OCI-M1 (cell line): ENCODE measurements at regions not wholly inside any gene's neighbourhood (a gene's known extent, or its start where the extent isn't known, plus 50 kb on each side); places are given as distances from the start of the nearest gene placed in this dataset.
"Not testable (repeated sequence)": the region's sequence is repeated elsewhere in the genome, so short reads cannot be mapped to it uniquely, and the experiment has no call there.

Experiments used
- DNase-seq: peaks from one replicate; lab custom pipeline; 2025; lab: John Stamatoyannopoulos, UW

DNA sequence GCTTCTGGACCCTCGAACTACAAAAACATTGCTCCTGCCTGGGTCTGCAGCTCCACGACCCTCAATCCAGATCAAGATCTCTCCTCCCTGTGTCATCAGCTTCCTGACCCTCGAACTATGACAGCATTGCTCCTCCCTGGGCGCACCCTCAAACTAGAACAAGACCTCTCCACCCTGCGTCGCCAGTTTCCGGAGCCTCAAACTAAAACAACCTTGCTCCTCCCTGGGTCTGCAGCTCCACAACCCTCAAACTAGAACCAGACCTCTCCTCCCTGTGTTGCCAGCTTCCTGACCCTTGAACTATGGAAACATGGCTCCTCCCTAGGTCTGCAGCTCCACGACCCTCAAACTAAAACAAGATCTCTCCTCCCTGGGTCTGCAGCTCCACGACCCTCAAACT, 339.7 kb upstream of the SULF2 start:
- no peak for DNase-seq

DNA sequence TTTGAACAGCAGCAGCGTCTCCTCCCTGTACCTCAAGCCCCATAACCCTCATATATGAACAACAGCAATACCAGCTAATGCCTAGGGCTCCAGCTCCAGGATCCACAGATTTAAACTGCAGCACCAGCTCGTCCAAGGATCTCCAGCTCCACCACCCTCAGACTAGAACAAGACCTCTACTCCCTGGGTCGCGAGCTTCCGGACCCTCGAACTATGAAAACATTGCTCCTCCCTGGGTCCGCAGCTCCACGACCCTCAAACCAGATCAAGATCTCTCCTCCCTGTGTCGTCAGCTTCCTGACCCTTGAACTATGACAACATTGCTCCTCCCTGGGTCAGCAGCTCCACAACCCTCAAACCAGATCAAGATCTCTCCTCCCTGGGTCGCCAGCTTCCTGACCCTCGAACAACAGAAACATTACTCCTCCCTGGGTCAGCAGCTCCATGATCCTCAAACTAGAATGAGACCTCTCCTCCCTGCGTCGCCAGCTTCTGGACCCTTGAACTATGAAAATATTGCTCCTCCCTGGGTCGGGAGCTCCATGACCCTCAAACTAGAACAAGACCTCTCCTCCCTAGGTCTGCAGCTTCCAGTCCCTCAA, 339.0 kb upstream of the SULF2 start:
- no peak for DNase-seq

DNA sequence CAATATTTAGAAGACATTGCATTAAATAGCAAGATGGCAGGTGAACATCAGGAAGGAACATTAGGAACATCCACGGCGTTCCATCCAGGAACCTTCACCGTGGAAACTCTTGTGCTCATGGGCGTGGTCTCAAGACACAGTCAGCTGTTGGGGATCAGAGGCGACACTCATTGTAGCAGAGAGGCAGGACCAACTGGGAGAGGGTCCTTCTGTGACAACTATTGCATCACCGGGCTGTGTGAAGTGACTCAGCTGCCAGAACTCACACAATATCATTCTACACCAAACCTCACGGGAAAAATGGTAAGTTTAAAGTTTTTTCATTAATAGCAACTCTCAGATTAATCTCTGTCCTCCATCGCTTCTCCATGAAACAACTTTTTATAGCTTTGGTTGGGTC, 334.8 kb upstream of the SULF2 start:
- DNase-seq, result no peak

DNA sequence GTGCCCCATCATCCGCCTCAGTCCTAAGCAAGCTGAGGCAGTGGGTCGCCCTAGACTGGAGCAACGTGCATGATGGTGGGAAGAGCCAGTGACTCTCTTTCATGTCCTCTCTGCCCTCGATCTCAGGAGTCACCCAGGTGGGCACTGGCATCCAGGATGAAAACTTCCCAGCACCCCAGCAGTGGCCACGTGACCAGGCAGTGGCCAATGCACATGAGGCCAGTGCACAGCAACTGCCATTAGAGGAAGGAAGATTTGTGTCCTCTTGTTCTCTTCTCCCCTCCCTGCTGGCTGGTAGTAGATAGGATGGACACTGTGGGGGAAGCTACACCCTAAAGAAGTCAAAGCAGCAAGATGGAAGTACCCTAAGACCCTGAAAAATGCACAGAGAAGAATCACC, 334.1 kb upstream of the SULF2 start:
- DNase-seq, result not testable (repeated sequence)

DNA sequence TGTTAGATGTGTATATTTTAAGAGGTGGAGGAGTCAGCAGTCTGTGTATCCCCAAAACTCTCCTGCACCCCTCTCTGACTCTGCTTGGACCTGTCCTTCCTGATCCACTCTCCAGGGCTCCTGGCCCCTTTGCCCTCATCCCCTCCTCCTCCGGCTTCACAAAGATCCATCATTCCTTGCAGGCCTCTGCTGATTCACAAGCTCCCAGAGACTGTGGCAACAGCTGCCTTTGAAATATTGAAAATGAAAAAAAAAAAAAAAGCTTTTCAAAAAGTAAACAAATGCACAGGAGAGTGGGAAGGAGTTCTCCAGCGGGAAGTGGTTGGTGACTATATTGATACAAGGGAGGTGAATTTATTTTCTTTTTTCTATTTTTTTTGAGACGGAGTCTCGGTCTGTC, 330.2 kb upstream of the SULF2 start:
- no peak for DNase-seq

DNA sequence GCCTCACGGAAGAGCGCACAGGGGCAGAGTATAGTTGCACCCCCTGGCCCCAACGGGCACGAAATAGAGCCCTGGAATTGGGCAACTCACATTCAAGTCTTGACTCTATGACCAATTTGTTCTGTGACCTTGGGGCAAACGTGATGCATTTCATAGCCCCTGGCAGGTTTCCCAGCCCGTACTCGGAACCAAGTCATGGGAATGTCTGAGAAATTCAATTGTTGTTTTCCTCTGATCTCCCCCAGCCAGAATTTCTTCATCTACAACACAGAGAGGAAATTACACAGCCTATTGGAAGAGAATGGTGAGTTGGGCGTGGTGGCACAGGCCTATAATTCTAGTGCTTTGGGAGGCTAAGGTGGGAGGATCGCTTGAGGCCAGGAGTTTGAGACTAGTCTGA, 322.3 kb upstream of the SULF2 start:
- DNase-seq, result no peak

DNA sequence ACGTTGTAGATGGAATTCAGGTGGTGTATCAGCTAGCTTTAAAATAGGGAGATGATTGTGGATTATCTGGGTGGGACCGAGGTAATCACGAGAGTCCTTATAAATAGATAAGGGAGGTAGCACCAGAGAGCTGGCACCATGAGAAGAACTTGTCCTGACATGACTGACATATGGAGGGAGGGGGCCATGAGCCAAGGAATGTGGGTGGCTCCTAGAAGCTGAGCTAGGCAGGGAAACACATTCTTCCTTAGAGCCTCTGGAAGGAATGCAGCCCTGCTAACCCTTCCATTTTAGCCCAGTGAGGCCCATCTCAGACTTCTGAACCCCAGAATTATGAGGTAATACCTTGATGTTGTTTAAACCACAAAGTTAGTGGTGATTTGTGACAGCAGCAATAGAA, 321.1 kb upstream of the SULF2 start:
- DNase-seq, result no peak

DNA sequence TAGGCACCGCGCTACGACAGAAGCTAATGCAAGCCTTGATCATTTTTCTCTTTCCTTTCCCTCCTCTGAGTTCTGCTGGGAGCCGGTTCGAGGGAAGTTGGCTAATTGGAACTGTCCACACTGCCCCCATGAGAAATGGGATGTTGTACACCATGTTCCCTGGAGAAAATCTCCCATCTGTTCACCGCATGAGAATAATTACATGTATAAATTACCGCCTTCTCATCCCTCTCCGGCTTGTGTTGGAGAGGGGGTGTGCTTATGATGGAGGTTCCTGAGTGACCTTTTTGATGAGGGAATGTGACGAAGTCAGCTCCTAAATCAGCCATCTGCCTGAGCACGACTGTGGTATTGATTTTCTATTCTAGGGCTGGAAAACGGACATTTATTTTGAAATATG, 320.2 kb upstream of the SULF2 start:
- no peak for DNase-seq

DNA sequence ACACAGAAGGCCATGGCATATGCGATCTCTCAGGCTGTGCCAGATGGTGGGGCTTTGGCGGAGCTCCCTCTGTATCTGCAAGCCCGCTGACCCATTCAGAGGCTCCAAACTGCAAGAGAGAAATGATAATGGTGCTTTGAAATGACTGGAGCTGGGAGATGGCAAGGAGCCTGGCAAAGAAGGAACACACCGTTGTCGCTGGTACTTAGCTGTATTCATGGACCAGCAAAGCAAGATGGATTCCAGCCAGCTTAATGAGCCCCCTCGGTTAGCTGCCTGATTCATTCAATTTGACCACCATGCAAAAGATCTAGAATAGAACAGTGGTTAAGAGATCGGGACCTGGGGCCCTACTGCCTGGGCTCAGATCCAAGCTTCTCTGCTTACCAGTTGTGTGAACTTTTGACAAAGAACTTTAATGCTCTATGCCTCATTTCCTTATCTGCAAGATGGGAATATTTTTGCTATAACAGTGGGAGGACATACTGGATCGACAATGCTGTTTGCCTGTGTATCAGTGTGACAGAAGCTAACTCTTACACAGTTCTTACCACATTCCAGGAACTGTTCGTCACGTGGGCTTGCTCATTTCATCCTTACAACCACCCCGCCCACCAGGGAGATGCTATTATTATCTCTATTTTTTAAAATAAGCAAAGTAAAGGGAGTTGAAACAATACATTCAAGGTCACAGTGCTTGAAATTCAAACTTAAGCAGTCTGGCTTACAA, 317.8 kb upstream of the SULF2 start:
- DNase-seq, result no peak

DNA sequence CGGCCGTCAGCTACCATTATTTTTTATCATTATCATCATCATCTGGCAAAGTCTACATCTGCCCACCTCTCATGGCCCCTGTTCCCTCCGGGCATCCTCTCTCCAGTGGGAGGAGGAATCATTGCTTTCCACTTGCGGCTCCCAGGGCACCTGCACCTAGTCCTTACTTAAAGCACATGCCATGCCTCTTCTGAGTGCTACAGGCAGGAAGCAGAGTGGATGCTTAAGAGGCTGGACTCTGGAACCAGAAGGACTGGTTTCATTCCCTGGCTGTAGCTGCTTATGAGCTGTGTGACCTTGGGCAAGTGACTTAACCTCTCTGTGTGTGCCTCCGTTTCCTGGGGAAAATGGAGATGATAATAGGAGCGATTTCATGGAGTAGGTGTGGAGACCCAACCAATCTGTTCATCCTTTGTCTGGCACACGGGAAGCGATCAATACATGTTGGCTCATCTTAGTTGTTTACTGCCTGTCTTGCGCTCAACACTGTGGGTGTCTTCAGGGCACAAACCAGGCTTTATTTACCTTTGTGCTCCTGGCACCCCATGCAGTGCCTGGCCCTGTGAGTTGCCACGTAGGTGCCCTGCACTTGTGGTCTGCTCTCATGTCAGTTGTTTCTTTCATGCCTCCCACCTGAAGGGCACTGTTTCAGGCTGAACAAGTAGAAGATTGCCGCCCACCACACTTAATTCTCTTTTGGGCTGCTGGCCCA, 317.0 kb upstream of the SULF2 start:
- DNase-seq, result no peak

DNA sequence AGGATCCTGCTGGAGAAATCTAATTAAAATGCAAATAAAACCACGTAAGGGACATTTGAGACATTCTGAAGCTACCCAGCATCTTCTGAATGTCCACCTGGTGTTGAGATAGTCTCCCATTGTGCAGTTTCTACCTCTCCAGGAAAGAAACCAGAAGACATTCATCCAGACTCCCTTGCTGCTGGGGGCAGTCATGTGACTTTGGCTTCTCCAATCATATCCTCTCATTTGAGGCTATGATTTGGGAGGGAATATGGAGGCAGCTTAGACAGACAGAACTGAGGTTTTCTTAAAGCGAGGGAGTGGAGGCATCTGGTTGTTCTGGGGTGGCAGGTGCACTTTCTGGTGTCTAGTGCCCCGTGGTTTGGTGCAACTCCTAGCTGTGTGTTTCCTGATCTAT, 315.2 kb upstream of the SULF2 start:
- DNase-seq, result no peak

DNA sequence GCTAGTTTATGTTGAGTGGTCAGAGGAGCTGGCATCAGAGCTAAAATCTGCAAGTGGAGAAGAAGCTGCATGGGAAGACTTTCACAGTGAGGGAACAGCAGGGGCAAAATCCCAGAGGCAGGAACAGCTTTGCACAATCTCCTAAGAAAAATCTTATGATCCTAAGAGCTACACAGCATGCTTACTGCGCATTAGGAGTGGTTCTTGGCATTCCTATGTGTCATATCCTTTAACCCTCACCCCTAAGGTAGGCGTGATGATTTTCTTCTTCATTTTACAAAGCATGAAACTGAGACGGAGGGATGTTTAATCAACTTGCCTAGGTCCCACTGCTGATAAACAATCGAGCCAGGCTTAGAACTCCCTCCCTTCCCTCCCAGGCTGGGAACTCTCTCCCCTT, 313.6 kb upstream of the SULF2 start:
- no peak for DNase-seq

DNA sequence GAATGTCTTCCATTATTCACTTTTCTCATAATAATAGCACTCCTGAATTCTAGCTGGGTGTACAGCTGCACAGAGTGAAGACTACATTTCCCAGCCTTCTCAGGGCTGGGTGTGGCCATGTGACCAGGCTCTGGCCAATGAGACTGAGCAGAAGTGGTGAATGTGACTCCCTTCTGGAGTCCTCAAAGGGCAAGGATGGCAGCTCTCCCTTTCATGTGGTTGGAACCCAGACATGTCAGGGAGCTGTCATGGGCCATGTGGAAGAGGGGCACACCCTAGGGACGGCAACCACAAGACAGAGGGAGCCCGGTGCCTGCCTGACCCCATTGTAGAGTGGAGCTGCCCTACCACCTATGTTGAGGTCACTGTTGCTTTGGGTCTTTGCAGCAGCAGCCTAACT, 312.8 kb upstream of the SULF2 start:
- DNase-seq, result no peak

DNA sequence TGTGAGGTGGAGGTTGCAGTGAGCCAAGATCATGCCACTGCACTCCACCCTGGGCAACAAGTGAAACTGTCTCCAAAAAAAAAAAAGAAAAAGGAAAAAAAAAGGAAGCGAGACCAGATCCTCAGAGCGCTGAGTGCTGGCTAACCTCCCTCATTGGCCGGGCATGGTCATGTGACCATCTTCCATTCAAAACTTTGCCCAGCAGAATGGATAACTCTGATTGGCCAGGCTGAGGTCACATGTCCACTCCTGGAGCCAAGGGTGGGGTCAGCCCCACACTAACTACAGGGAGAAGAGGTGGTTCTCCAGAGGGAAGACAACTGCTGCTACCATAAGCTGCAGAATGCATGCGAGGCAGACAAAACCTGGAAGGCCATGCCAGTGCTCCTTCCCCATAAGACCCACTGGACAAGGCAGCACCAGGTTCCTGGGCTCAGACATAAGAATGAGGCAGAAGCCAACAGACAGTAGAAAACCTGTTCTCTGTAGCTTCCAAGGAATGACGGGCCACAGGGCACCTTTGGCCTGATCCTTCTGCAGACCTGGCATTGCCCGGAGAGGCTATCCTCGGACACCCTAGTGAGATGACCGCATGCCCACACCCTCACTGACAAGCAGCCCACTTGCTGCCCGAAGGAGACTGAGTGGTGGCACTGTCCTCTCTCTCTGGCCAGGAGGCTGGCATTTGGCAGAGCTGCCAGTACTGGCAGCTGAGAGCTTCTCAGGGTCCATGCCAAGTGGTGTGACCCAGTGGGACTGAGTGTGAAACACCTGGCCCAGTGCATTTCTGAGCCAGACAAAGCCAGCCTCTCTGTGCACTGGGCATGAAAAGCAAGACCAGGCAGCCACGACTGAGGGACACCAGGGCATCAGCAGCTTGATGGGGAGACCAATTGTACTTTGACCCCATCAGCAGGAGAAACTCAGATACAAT, 311.9 kb upstream of the SULF2 start:
- no peak for DNase-seq

DNA sequence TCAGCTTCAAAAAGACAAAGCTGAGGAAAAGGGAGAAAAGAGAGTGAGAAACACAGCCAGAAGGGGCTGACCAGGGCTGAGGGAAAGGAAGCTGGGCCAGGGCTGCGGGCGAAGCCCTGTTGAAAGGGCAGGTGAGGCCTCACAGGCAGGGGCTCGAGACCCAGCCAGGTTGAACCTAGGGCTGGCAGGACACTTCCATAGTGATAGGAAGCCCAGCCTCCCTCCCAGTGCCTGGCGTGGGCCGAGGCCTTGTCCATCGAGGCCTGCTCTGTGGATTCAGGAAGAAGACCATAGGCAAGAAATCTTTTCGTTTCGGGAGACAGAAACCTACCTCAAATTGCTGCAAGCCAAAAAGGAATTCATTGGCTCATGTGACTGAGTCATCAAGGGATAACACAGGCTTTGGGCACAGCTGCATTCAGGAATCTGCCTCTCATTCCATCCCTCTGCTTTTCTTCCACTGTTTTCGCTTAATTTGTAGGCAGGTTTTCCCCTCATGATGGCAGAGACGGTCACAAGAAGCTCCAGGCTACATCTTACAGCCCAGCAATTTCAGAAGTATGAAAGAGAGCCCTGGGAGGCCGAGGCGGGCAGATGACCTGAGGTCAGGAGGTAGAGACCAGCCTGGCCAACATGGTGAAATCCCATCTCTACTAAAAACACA, 311.1 kb upstream of the SULF2 start:
- no peak for DNase-seq

DNA sequence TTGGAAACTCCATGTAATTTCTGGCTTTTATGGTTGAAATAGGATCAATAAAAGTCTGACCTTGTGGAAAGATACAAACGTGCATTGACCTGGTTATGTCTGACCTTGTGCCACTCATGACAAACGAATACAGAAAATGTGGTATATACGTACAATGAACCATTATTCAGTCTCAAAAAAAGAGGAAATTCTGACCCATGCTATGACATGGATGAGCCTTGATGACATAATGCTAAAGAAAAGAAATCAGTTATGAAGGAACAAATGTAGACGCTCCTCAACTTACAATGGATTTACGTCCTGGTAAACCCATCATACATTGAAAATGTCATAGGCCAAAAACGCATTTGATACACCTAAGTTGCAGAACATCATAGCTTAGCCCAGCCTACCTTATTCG, 309.7 kb upstream of the SULF2 start:
- DNase-seq, result no peak

DNA sequence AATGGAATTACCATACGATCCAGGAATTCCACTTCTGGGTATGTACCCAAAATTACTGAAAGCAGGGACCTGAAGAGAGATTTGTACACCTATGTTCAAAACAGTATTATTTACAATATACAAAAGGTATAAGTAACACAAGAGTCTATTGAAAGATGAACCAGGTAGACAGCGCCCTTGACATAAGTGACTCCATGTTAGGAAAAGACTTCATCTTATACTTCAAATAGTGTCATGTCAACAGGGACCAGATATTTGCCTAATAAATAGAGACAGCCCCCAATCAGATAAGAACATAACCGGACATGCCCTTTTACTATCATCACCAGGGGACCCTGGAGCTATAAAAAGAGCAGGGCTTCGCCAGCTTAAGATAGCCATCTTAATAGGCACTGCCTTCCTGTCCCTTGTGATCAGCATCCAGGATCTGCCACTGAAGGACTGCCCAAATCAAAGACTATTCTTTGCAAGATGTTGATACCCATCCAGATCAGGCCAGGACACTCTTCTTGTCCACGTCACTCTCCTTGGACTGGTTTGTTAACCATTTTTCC, 309.0 kb upstream of the SULF2 start:
- DNase-seq, result no peak

DNA sequence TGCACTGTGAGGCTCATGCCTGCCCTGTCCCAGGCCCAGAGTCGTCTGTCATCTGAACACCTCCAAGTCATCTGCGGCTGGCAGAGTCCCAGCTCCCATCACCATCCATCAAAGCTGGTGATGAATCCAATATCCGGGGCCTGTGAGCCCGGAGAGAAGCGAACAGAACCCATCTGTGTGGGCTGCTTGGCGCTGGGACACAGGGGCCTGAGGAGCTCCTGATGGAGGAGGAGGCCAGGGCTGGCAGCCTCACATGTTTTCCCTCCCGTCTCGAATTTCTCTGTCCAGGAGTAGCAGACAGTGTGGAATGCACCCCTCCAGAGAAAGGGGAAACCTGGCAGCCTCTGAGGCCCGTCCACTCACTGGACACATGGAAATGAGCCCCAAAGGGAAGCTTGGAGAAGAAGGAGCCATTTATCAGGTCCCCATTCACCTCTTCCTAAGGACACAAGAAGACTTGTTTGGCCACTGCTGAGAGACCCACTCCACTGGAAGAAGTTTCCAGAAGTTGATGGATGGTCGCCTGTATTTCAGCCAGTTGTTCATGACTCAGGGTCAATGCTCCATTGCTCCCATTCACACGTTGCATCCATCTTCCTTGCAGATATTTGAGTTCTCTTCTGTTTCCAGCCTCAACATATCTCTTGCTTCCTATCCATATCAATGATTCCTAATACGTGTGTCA, 307.5 kb upstream of the SULF2 start:
- no peak for DNase-seq

DNA sequence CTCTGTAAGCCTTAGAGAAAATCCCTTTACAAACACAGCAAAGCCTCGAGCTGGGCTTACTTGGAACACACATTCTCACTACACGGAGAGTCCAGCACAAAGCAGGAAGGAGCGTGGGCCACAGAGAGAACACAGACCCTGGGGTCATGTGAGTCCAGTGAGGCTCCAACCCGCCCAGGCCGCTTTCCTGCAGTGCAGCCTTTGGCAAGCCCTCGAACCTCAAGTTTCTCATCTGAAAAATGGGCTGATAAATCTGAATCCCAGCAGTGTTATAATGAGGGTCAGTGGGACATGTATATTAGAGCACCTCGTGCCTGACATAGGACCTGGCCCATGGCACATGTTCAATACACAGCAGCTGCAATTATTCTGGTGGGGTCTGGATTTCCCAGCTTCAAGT, 305.5 kb upstream of the SULF2 start:
- DNase-seq, result no peak

DNA sequence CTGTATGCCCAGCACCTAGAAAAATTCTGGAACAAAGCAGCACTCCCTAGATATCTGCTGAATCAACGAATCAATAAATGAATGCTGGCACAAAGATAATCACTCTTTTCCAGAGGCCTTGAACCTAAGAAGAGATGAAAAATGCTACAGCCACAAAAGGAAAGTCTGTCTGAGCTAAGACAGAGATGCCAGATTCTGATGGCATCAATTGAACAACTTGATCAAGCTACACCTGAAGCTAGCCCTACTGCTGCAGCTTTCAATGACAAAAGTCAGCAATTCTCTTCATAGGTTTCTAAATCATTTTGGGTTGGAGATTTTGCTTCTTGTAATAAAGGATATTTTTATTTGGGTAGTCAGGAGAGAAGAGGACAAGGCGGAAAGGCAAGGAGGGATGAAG, 305.0 kb upstream of the SULF2 start:
- no peak for DNase-seq

DNA sequence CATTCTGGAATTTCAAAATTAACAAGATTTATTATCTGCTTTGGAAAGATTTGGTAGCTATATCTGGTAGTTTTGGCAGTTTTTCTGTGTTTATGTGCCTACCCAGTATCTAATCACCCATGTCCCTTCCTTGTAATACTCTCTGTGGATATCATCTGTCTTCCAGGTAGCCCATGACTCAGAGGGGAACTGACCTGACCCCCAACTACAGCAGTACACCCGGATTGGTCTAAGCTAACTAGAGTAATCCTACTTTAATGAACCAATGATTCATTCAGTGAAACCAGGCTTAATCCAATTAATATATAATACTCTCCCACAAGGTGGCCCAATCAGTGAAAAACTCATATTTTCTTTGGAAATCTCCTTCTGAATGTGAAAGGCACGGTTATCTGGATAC, 295.3 kb upstream of the SULF2 start:
- DNase-seq, result no peak
